Thoracic aorta (tissue), 2 donors: ENCODE measurements at regions not wholly inside any gene's neighbourhood (a gene's known extent, or its start where the extent isn't known, plus 50 kb on each side); places are given as distances from the start of the nearest gene placed in this dataset.

ENCODE experiments used
- ATAC-seq: fragments of 150-250 bp; one replicate; pipeline ENCODE4 v1.8.0; 2017; ENCODE audit warnings: low read depth; ENCODE audit not compliant: insufficient number of reproducible peaks, low FRiP score
- DNase-seq: peaks from one replicate; pipeline ENCODE4 v3.0.0-alpha.2; 2020; ENCODE audit warnings: low spot score
- H3K27ac ChIP-seq, 2 donors: fragments of 200-600 bp; sonication (generic); 1 replicate in 1 of 2; 2 replicates in 1 of 2; pipeline ENCODE4 v1.5.1; 2016; ENCODE audit warnings: mild to moderate bottlenecking in 2 of 2, moderate library complexity in 2 of 2
- H3K27me3 ChIP-seq: fragments of 200-600 bp; sonication (generic); replicated peaks from 2 replicates; pipeline ENCODE4 v1.6.0; 2016; ENCODE audit warnings: mild to moderate bottlenecking; ENCODE audit not compliant: insufficient read depth
- H3K36me3 ChIP-seq: fragments of 200-600 bp; sonication (generic); one replicate; pipeline ENCODE4 v1.5.1; 2016
- H3K4me1 ChIP-seq, 2 donors: fragments of 200-600 bp; sonication (generic); 1 replicate in 1 of 2; 2 replicates in 1 of 2; pipeline versions ENCODE4 v1.5.1 to v1.6.0; 2016; ENCODE audit warnings: low read depth in 2 of 2, mild to moderate bottlenecking in 1 of 2; ENCODE audit not compliant: control insufficient read depth in 1 of 2
- H3K4me3 ChIP-seq: fragments of 200-600 bp; sonication (generic); 2 replicates; pipeline ENCODE4 v1.5.1; 2016; ENCODE audit warnings: mild to moderate bottlenecking
- H3K9me3 ChIP-seq: fragments of 200-600 bp; sonication (generic); 2 replicates; pipeline ENCODE4 v1.5.1; 2016
- CTCF ChIP-seq: fragments of 200-600 bp; sonication (generic); IDR thresholded peaks from one replicate; pipeline ENCODE4 v1.5.1; 2019; ENCODE audit warnings: antibody characterized with exemption

- ATAC-seq (no peak), DNase-seq (no peak)
- Histone ChIP-seq H3K9me3 (no peaks in the 10 kb centered on the region), H3K36me3 (no peaks in the 10 kb centered on the region), H3K27me3 (no peaks in the 10 kb centered on the region), H3K27ac (no peak overlapping the region), H3K4me3 (no peak overlapping the region), H3K4me1 (no peaks in the 10 kb centered on the region)
- no peak for TF ChIP-seq CTCF
Observed at GRCh38 chr6:113496166-113496565, 361.0 kb upstream of the MARCKS start.

GRCh38 chr6:113500221-113500620 is 356.9 kb upstream of the MARCKS start:
- H3K27me3 ChIP-seq, result no peaks in the 10 kb centered on the region
- H3K4me3 ChIP-seq, result no peak overlapping the region
- H3K4me1 ChIP-seq, result no peaks in the 10 kb centered on the region
- no peak overlapping the region for H3K27ac ChIP-seq
- DNase-seq, result no peak
- TF ChIP-seq CTCF, result no peak
- H3K36me3 ChIP-seq, result no peaks in the 10 kb centered on the region
- no peak for ATAC-seq
- no peaks in the 10 kb centered on the region for H3K9me3 ChIP-seq

DNA sequence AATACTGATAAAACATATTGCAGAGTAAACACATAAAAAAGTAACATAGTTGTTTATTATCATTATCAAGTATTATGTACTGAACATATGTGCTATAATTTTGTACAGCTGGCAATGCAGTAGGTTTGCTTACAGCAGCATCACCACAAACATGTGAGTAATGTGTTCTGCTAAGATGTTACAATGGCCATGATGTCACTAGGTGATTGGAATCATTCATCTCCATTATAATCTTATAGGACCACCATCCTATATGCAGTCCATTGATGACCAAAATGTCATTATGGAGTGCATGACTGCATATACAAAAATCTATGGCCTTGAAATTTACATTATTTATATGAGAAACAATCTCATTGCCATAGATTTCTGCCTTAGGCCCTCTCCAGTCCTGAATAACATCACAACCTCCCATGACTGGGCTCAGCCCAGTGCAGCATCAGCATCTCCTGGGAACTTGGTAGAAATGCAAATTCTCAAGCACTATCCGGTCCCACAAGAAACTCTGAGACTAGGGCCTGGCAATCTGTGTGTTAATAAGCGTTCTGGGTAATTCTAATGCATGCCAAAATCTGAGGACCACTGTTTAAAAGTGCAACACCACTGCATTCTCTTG is 352.0 kb upstream of the MARCKS start:
- Histone ChIP-seq H3K4me3 (no peak overlapping the region), H3K27me3 (no peaks in the 10 kb centered on the region), H3K27ac (no peak overlapping the region), H3K9me3 (no peaks in the 10 kb centered on the region), H3K36me3 (no peaks in the 10 kb centered on the region), H3K4me1 (no peaks in the 10 kb centered on the region)
- DNase-seq (no peak), ATAC-seq (no peak)
- no peak for TF ChIP-seq CTCF

DNA sequence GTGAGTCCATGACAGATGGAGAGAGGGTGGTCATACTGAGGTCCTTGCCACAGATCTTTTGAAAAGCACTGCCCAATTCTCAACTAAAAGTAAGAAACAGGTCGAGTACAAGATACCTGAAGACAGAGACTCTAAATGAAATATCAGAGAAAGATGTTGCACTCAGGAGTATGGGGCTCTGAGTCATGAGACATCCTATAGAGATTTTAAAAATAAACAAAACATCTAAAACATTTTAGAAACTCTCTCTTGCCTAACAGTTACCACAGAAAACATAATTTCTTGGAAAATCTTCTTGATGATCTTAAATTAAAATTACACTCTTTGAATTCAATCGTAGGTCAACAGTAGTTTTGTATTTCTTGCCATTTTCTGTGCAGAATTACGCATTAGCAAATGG is 348.9 kb upstream of the MARCKS start:
- no peaks in the 10 kb centered on the region for H3K9me3 ChIP-seq
- no peak overlapping the region for H3K4me3 ChIP-seq
- H3K36me3 ChIP-seq, result no peaks in the 10 kb centered on the region
- no peaks in the 10 kb centered on the region for H3K4me1 ChIP-seq
- H3K27me3 ChIP-seq, result no peaks in the 10 kb centered on the region
- H3K27ac ChIP-seq, result no peak overlapping the region
- no peak for ATAC-seq
- no peak for TF ChIP-seq CTCF
- DNase-seq, result no peak

DNA sequence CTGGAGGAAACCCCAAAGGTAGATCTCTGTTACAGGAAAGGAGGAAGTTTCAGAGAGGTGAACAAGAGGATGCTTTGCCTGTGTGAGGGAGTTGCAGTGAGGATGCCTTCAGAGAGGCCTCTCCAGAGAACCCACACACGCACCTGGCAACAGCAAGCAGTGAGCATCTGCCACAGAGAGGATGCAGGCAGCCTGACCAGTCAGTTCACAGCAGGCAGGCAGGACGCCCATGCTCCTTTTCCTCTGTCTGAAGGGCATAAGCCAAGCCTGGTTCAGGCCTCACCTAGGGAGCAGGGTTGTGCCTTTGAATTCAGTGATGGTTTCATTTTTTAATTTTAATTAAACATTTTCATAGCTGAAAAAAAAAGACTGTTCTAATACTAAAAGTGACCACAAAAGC is 346.0 kb upstream of the MARCKS start:
- DNase-seq, result no peak
- Histone ChIP-seq H3K36me3 (no peaks in the 10 kb centered on the region), H3K4me1 (no peaks in the 10 kb centered on the region), H3K27ac (no peak overlapping the region), H3K9me3 (no peaks in the 10 kb centered on the region), H3K4me3 (no peak overlapping the region), H3K27me3 (no peaks in the 10 kb centered on the region)
- no peak for ATAC-seq
- no peak for TF ChIP-seq CTCF
